Trophoblast cell (in vitro differentiated cells and primary cell): ENCODE measurements at regions not wholly inside any gene's neighbourhood (a gene's known extent, or its start where the extent isn't known, plus 50 kb on each side); places are given as distances from the start of the nearest gene placed in this dataset.

ENCODE experiments used
- DNase-seq, 2 donors: peaks; one replicate each; pipeline ENCODE4 v3.0.0-alpha.2; 2016
- H2AFZ ChIP-seq: 2 replicates; pipeline ENCODE4 v1.6.1; 2013; ENCODE audit warnings: low read length, moderate library complexity, mild to moderate bottlenecking; ENCODE audit not compliant: insufficient read depth, poor library complexity
- H2AK5ac ChIP-seq: 2 replicates; pipeline ENCODE4 v1.6.1; 2013; ENCODE audit warnings: mild to moderate bottlenecking, low read length
- H2BK120ac ChIP-seq: 2 replicates; pipeline ENCODE4 v1.6.1; 2013; ENCODE audit warnings: low read length, mild to moderate bottlenecking, moderate library complexity; ENCODE audit not compliant: insufficient read depth, poor library complexity
- H2BK12ac ChIP-seq: 2 replicates; pipeline ENCODE4 v1.6.1; 2013; ENCODE audit warnings: mild to moderate bottlenecking, low read length, moderate library complexity
- H2BK5ac ChIP-seq: 2 replicates; pipeline ENCODE4 v1.6.1; 2013; ENCODE audit warnings: low read length, low read depth, moderate library complexity, mild to moderate bottlenecking; ENCODE audit not compliant: poor library complexity
- H3K14ac ChIP-seq: 2 replicates; pipeline ENCODE4 v1.6.1; 2013; ENCODE audit warnings: mild to moderate bottlenecking, low read length
- H3K18ac ChIP-seq: 2 replicates; pipeline ENCODE4 v1.6.1; 2013; ENCODE audit warnings: mild to moderate bottlenecking, low read length
- H3K23ac ChIP-seq: 2 replicates; pipeline ENCODE4 v1.6.1; 2013; ENCODE audit warnings: low read length
- H3K27ac ChIP-seq: 2 replicates; pipeline ENCODE4 v1.5.1; 2013; ENCODE audit warnings: low read depth, mild to moderate bottlenecking, inconsistent platforms, low read length, moderate library complexity
- H3K27me3 ChIP-seq: 2 replicates; pipeline ENCODE4 v1.6.1; 2013; ENCODE audit warnings: inconsistent platforms, mild to moderate bottlenecking, low read length, moderate library complexity; ENCODE audit not compliant: insufficient read depth
- H3K36me3 ChIP-seq, 2 experiments: 1 replicate in 1 of 2; 2 replicates in 1 of 2; pipeline ENCODE4 v1.6.1; 2013; ENCODE audit warnings: low read length in 2 of 2, mild to moderate bottlenecking in 2 of 2, moderate library complexity in 1 of 2; ENCODE audit not compliant: insufficient read depth in 2 of 2, control insufficient read depth in 1 of 2
- H3K4ac ChIP-seq: 2 replicates; pipeline ENCODE4 v1.6.1; 2013; ENCODE audit warnings: low read depth, mild to moderate bottlenecking, low read length, moderate library complexity
- H3K4me1 ChIP-seq, 2 experiments: 1 replicate in 1 of 2; 2 replicates in 1 of 2; pipeline ENCODE4 v1.6.1; 2013; ENCODE audit warnings: low read length in 2 of 2, mild to moderate bottlenecking in 2 of 2, moderate library complexity in 1 of 2; ENCODE audit not compliant: insufficient read depth in 2 of 2, control insufficient read depth in 1 of 2
- H3K4me2 ChIP-seq: 2 replicates; pipeline ENCODE4 v1.6.1; 2013; ENCODE audit warnings: inconsistent platforms, mild to moderate bottlenecking, low read length, moderate library complexity
- H3K4me3 ChIP-seq: 2 replicates; pipeline ENCODE4 v1.5.1; 2013; ENCODE audit warnings: mild to moderate bottlenecking, low read depth, low read length, inconsistent platforms
- H3K79me1 ChIP-seq: one replicate; pipeline ENCODE4 v1.6.1; 2013; ENCODE audit warnings: low read length
- H3K79me2 ChIP-seq: 2 replicates; pipeline ENCODE4 v1.6.1; 2013; ENCODE audit warnings: low read length, mild to moderate bottlenecking; ENCODE audit not compliant: control insufficient read depth, insufficient read depth, poor library complexity
- H3K9ac ChIP-seq: 2 replicates; pipeline ENCODE4 v1.6.1; 2013; ENCODE audit warnings: mild to moderate bottlenecking, low read length
- H3K9me3 ChIP-seq: 2 replicates; pipeline ENCODE4 v1.6.1; 2013; ENCODE audit warnings: low read depth, mild to moderate bottlenecking, control low read depth, inconsistent platforms, low read length; ENCODE audit not compliant: insufficient read depth
- H4K12ac ChIP-seq: 2 replicates; pipeline ENCODE4 v1.6.1; 2013; ENCODE audit warnings: low read depth, mild to moderate bottlenecking, low read length, moderate library complexity
- H4K8ac ChIP-seq: 2 replicates; pipeline ENCODE4 v1.6.1; 2013; ENCODE audit warnings: low read depth, mild to moderate bottlenecking, low read length, moderate library complexity
- H4K91ac ChIP-seq: one replicate; pipeline ENCODE4 v1.6.1; 2013; ENCODE audit warnings: low read depth, mild to moderate bottlenecking, low read length, moderate library complexity
- WGBS: extraction: QIAGEN DNeasy Blood & Tissue Kit; methylation state at CpG from one replicate; pipeline ENCODE4 v1.1.7; 2013; ENCODE audit warnings: missing lambda C conversion rate; ENCODE audit not compliant: insufficient read length, insufficient coverage; ENCODE audit errors: extremely low coverage; 5-methylcytosine and 5-hydroxymethylcytosine counted together

DNA sequence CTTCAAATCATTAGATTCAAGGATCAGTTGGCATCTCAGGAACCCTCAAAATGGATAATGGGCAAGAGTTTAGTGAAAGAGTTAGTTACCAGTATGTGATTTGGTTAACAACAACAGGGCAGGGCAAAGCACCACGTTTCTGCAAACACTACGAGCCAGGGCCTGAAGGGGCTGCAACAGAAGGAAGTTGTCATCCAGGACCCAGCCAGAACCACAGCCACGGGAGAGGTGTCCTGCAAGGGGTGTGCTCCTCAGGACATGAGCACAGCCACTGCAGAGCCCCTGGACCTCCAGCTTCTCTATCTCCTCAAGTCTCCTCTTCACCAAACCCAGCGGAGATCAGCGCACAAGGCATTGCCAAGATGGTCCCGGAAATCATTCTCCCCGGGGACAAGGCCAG, 173.3 kb upstream of the PIEZO2 start:
- Histone ChIP-seq H3K27ac (no peak overlapping the region), H3K9ac (no peak overlapping the region), H4K12ac (no peak overlapping the region), H3K36me3 (no peaks in the 10 kb centered on the region), H3K4me3 (no peak overlapping the region), H3K18ac (no peak overlapping the region), H4K91ac (no peak overlapping the region), H3K79me2 (no peaks in the 10 kb centered on the region), H3K4ac (no peak overlapping the region), H2BK12ac (no peak overlapping the region), H3K23ac (no peak overlapping the region), H3K9me3 (no peaks in the 10 kb centered on the region), H2AK5ac (no peak overlapping the region), H3K79me1 (no peaks in the 10 kb centered on the region), H4K8ac (no peak overlapping the region), H3K4me1 (peaks cover 0 to 4% of the 10 kb centered on the region in 2 experiments), H2AFZ (no peak overlapping the region), H2BK5ac (no peak overlapping the region), H3K27me3 (no peaks in the 10 kb centered on the region), H2BK120ac (no peak overlapping the region), H3K4me2 (no peak overlapping the region), H3K14ac (no peak overlapping the region)
- WGBS = no CpG with 5 or more reads among the region's 7 CpGs
- DNase-seq = no peak

DNA sequence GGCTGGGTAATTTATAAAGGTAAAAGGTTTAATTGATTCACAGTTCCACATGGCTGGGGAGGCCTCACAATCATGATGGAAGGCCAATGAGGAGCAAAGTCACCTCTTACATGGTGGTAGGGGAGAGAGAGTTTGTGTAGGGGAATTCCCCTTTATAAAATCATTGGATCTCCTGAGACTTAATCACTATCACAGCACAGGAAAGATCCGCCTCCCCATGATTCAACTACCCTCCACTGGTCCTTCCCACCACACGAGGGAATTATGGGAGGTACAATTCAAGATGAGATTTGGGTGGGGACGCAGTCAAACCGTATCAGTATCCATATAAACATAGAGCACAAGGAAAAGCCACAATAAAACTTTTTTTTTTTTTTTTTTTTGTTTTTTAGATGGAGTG, 172.6 kb upstream of the PIEZO2 start:
- Histone ChIP-seq H2BK120ac (no peak overlapping the region), H3K4me3 (no peak overlapping the region), H3K4ac (no peak overlapping the region), H3K79me1 (no peaks in the 10 kb centered on the region), H3K14ac (no peak overlapping the region), H3K4me2 (no peak overlapping the region), H3K79me2 (no peaks in the 10 kb centered on the region), H3K9me3 (no peaks in the 10 kb centered on the region), H3K27ac (no peak overlapping the region), H4K8ac (no peak overlapping the region), H2AK5ac (no peak overlapping the region), H3K27me3 (no peaks in the 10 kb centered on the region), H3K36me3 (no peaks in the 10 kb centered on the region), H3K18ac (no peak overlapping the region), H2BK12ac (no peak overlapping the region), H3K4me1 (peaks cover 0 to 4% of the 10 kb centered on the region in 2 experiments), H2AFZ (no peak overlapping the region), H4K91ac (no peak overlapping the region), H3K9ac (no peak overlapping the region), H2BK5ac (no peak overlapping the region), H4K12ac (no peak overlapping the region), H3K23ac (no peak overlapping the region)
- DNase-seq = no peak
- no CpG with 5 or more reads among the region's 4 CpGs for WGBS

DNA sequence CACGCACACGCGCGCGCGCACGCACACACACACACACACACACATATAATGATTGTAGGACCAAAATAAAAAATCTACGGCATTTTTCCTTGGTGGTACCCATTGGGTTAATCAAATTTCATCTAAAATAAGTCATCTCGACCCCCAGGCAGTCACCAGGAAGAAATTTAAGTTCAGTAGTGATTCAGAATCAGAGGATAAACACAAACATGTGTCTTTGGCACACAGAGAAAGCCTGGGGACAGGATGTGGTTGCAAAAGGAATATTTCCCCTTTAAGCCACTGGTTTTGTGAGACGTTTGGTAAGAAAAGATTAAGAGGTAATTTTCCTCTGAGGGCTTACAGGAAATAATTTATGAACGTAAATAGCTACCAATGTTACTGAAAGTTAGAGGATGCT, 171.6 kb upstream of the PIEZO2 start:
- Histone ChIP-seq H2AFZ (no peak overlapping the region), H3K36me3 (no peaks in the 10 kb centered on the region), H4K12ac (no peak overlapping the region), H4K8ac (no peak overlapping the region), H3K79me2 (no peaks in the 10 kb centered on the region), H3K9ac (no peak overlapping the region), H3K79me1 (no peaks in the 10 kb centered on the region), H3K9me3 (no peaks in the 10 kb centered on the region), H3K4me1 (peaks cover 0 to 4% of the 10 kb centered on the region in 2 experiments), H3K4me2 (no peak overlapping the region), H4K91ac (no peak overlapping the region), H3K27me3 (no peaks in the 10 kb centered on the region), H3K4ac (no peak overlapping the region), H2AK5ac (no peak overlapping the region), H3K4me3 (no peak overlapping the region), H3K23ac (no peak overlapping the region), H3K14ac (no peak overlapping the region), H2BK120ac (no peak overlapping the region), H3K27ac (no peak overlapping the region), H3K18ac (no peak overlapping the region), H2BK5ac (no peak overlapping the region), H2BK12ac (no peak overlapping the region)
- no CpG with 5 or more reads among the region's 11 CpGs for WGBS
- no peak for DNase-seq

DNA sequence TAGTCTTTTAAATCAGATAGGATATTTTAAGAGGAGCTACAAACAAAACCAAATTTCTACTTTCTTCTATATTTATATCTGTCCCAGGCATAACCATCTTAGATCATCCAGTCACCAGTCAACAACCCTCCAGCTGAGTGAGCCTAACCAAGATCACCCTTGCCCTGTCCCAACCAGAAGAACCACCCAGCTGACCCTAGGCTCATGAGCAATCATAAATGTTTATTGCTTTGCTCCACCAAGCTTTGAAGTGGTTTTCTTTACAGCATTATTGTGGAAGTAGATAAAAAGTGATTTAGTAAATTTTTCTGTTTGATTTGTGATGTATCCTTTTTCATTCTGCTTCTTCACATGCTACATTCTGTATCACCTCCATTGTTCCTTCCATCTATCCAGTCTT, 167.2 kb upstream of the PIEZO2 start:
- Histone ChIP-seq H3K4me3 (no peak overlapping the region), H4K8ac (no peak overlapping the region), H3K23ac (no peak overlapping the region), H4K12ac (no peak overlapping the region), H3K27me3 (no peaks in the 10 kb centered on the region), H2AFZ (no peak overlapping the region), H3K27ac (no peak overlapping the region), H3K9ac (no peak overlapping the region), H3K79me2 (no peaks in the 10 kb centered on the region), H3K18ac (no peak overlapping the region), H3K4me1 (no peaks in the 10 kb centered on the region), H3K9me3 (no peaks in the 10 kb centered on the region), H4K91ac (no peak overlapping the region), H3K36me3 (no peaks in the 10 kb centered on the region), H2AK5ac (no peak overlapping the region), H3K14ac (no peak overlapping the region), H3K4me2 (no peak overlapping the region), H2BK5ac (no peak overlapping the region), H3K79me1 (no peaks in the 10 kb centered on the region), H2BK12ac (no peak overlapping the region), H2BK120ac (no peak overlapping the region), H3K4ac (no peak overlapping the region)
- DNase-seq = no peak
